Anterior cingulate cortex (tissue), 58 donors: ENCODE measurements at regions not wholly inside any gene's neighbourhood (a gene's known extent, or its start where the extent isn't known, plus 50 kb on each side); places are given as distances from the start of the nearest gene placed in this dataset.

Source experiments
- DNase-seq, 58 donors: peaks; one replicate each; lab custom pipeline; 2025; lab: John Stamatoyannopoulos, UW

DNA sequence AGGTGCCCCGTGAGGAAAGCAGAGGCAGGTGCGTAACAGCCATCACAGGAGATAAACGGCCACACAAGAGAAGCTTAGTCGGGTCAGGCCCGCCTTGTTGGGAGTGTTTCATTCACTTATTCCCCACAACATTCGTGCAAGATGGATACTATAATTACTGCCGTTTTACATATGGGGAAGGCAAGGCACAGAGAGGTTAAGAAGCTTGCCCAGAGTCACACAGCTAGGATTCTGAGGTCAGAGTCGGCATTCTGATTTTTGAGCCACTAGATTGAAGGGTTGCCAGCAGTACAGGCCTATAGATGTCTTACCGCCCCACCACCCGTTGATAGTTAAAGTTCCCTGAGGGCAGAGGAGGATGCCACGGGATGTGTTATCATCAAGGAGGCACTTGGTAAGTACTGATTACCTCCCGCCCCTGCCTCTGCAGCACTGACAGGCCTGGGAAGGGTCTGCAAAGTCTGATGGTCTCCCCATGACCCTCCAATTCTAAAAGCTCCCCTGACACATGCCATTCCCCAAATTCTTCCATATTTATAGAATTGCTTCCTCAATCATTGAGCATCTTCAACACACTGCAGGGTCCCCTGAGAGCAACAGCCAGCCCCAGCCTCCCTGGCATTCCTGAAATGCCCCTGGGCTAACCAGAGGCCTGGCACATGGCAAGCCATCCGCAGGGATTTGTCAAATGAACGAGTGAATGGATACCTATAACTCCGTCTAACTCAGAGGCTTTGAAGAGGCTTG lies 74.7 kb upstream of the CLDN14 start:
- DNase-seq: no peak

DNA sequence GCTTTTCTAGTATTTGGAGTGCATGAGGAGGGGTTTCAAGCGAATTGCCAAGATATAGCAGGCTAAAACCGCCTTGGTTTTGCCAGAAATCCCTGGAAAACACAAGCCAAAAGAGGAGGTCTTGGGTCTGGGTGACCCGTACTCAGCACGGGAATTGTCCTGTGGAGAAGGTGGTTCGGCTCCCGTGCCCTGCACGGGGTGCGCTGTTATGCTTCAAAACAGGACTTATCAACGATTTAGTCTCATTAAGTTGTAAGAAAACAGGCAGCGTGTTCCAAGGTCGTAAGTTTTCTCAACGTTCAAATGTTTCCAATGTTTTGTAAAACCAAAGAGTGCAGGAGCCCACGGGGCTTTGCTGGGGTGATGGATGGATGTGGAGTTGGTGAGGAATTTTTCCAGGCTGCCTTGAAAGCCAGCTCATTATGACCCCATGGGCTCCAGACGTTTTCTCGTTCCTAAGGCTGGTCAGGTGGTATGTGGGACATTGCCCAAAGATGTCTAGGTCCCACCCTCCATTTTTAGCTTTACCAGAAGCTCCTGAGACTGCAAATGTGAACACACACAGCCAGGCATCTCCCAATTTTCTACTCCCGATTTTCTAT lies 75.4 kb upstream of the CLDN14 start:
- no peak for DNase-seq

DNA sequence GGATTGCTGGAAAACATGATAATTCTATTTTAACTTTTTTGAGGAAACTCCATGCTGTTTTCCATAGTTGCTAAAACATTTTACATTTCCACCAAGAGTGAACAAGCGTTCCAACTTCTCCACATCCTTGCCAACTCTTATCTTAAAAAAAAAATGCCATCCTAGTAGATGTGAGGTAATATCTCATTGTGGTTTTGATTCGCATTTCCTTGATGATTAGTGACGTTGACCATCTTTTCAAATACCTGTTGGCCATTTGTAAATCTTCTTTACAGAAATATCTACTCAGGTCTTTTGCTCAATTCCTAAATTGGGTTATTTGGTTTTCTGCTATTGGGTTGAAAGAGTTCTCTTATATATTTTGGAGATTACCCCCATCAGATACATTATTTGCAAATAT lies 77.4 kb upstream of the CLDN14 start:
- DNase-seq: no peak

DNA sequence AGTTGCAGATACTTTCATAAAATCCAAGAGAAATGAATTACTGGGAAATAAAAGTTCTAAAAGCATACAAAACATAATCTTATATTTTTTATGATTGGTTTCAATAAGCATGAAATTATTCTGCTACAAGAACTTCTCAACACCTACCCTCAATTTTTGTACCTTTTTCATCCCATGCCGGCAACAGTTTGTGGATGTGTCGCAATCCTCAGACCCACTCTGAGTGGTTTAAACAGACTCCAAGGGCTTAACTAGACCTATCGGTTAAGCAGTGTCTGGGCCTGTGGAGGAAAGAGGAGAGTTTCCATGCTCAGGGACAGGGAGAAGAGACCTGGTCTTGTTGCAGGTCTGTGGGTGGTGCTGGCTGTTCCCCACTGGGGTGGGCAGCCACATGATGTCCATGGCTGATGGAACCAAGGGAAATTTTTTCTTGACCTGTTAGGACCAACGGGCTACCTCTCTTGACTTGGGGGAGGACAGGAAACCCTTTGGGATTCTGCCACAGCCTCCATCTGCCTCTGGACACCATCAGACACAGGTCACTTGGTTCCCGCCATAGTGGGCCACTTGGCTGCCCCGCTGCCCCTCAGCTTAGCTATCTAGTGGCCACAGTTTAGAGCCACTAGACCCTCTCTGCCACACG lies 81.1 kb upstream of the CLDN14 start:
- DNase-seq: no peak

DNA sequence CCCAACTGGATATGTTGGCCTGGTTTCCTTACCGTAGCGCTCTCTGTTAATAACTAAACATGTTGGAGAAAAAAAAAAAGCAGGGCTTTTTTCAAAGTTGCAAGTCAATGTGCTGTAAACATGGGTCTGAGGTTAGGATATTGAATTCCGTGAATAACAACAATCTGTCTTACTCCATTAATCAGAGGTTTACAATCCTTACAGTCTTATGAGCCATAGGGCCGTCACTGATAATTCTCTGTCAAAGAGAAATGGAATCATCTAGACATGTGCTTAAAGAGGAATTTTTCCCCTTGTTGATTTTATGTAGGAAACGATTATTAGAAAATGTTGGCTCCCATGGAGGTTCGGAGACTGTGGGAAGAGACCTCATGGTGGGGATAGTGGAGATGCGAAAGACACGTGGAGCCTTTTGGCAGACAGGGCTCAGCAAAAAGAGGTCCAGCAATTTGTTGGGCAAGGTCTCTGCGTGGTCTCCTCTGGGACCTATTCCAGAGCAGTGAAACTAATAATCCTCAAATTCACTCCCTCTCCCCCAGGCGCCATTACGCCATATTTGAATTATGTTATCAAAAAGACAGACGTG lies 83.5 kb upstream of the CLDN14 start:
- DNase-seq: no peak

DNA sequence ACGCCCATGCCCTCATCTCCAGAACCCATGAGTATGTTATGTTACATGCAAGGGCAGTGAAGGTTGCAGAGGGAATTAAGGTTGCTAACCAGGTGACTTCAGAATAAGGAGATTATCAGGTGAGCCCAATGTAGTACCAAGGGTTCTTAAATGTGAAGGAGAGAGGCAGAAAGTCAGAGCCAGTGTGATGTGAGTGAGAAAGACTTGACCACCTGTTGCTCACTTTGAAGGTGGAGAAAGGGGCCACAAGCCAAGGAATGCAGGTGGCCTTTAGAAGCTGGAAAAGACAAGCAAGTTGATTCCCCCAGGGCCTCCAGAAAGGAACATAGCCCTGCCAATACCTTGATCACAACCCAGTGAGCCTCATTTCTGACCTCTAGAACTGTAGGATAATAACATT lies 84.7 kb upstream of the CLDN14 start:
- DNase-seq: no peak

DNA sequence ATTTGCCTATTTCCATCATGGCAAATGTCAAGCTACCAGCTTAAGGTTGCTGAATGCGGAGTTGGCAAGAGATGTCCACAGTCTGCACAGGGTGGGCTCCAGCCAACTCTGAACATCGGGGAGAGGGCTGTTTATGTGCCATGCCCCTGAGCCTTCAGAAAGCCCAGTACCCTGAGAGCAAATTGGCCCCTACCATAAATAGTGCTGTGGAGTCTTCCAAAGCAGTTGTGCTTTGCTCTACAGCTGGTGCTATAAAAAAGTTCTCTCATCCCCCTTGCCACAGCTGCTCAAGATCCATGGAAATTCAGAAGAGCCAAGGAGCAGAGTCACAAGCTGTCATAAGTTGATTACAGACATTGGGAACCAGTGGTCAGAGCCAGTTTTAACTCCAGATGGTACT lies 85.6 kb upstream of the CLDN14 start:
- no peak for DNase-seq

DNA sequence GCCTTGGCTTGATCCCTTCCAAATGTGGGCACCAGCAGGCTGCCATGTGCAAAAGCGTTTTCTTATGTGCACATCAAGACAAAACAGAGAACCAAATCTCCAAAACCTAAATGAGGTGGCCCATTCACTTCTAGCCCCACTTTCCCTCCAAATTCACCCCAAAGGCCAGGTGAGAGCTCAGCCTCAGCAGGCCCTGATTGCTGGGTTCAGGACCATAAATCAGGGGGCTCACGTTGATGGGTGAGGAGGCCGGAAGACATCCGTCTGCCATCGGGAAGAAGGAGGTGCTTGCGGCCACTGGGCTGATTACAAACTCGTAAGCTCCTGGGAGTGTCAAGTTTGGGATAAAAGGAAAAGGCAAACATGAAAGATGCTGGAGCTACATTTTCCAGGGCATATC lies 86.7 kb upstream of the CLDN14 start:
- DNase-seq: no peak

DNA sequence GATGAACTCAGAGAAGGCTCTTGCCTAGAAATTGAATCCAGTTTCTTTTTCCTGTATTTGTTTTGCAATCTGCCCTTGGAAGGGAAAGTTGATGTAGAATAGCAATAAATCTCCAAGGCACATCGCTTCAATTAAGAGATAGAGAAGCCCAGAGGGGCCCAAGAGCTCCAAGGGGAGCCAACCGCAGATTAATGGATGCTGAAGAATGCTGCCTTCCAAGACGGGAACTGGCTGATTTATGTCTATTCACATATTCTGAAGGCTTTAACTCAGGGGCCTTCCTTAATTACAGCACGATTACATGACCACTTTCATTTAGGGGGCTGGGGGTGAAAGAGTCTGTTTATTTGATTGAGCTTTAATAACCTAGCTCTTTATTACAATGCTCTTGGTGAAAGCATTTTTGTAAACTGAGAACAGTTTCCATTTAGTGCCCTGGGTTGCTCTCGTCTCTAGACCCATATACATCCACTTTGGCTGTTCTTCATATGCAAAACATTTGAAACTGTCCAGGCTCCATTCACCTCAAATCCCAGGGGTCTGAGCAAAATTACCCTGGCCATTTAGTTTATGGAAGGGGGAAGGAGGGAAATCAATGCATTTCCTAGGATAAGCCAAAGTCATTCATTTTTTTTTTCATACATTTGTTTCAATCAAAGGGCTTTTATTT lies 87.4 kb upstream of the CLDN14 start:
- no peak for DNase-seq

DNA sequence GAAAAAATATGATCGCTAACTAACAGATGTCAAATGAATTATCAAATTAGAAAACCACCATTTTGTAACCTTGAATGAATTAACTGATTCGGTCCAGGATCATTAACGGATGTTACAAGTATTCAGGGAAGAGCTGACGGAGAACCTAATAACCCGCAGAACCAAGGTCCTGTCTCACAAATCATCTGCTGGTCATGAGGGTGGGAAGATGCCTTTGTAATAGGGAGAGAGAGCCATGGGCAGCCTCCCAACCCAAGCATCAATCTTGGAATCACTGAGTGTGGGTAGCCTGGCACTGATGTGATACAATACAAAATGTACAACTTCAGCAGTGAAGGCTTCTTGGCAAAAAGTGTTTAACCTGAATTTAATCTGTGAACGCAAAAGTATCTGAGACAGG lies 89.6 kb upstream of the CLDN14 start:
- no peak for DNase-seq

DNA sequence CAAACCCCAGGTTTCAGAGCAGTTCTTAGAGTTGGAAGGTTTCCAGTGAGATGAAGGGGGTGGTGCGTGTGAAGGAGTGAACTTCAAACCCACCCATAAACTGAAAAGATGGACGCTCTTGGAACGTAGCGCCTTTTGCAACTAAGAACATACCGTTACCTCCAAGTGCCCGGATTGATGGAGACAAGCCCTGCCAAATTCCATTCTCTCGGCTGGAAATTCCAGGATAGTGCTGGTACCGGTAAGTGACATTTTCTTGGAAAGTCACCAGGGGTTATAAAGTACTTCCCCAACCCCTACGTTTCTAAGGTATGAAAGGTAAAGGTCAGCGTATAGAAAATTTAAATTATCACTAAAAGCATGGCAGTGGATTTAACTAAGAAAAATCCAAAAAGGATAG lies 91.6 kb upstream of the CLDN14 start:
- DNase-seq: no peak

DNA sequence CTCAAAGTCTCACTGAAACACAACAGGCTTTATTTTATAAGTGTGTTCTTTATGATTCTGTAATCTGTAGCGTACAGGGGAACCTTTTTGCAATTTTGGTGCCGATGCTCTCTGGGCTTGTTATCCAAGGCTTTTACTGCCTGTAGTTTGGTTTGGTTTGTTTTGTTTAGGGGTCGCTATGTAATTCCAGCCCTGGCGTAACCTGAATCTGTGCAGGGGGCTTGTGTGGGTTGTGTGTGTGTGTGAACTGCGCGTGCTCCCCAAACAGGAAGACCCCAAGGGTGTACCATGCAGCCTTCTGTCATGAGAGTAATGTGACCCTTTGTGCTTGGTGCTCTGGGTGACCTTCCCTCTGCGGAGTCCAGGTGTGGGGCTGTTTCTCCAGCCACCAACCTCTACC lies 92.1 kb upstream of the CLDN14 start:
- no peak for DNase-seq

DNA sequence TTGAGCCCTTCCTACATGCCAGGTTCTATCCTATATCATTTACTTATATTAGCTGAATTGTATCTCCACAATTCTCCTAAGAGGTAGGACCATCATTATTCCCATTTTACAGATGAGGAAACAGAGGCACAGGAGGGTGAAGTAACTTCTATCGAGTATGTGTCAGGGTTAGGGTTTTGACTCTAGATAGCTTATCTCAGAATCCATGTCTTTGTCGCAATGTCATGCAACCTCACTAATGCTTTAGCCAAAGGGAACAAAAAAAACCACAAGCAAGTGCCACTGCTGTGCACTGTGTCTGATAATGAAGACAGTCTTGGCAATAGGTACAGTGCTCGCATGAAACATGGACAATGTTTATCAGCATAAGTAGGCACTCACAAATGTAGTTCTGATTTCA lies 95.4 kb upstream of the CLDN14 start:
- DNase-seq: no peak

DNA sequence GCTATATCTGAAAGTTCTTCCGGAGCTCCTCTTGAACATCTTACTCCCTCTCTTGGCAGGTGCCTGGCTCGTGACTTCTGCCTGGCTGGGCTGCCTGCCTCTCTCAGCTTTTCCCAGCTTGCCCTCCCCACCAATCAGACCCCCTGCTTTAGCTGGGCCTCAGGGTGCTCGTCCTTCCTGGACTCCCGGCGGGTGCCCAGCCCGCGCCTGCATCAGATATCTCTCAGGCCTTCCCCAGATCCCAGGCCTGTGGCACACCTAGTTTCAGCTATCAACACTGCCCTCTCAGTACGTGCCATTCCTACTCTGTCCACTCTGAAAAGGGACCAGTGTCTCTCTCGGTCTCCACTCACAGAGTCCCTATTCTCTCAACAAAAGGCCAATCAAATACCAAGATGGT lies 96.5 kb upstream of the CLDN14 start:
- peak in 4 of 58 donors; percentile 7 to 43 (median 10) for DNase-seq

DNA sequence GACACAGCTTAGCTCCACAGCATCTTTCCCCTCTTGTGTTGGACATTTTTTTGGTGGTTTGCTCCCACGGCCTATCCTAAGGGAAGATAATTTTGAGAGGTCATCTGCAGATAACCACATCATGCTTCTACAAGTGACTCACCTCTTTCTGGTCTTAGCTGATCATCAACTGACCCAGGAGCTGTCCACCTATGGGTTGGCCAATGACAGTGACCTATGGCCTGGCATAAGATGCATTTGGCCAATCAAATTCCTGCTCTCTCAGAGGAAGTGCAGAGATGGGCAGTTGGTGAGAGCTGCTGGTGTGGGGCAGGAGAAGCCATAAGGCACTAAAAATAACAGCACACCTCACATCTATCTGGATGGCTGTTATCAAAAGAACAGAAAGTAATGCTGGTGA lies 100.0 kb upstream of the CLDN14 start:
- no peak for DNase-seq

DNA sequence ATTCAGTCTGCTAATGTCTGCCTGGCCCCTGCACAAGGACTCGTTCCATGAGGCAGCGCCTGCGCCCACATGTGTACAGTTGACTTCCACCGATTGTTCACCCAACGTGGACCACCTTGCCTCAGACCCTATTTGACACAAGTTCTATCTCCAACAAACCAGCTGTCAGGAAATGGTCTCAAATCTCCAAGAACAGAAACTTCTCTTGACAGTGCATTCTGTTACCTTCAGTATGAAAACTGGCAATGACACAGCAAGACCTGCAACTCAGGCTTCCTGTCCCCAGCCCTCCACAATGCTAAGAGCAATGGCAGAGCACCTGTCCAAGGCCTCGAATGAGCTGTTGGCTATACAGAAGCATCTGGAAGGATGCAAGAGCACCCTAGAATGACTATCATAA lies 102.3 kb upstream of the CLDN14 start:
- DNase-seq: no peak

DNA sequence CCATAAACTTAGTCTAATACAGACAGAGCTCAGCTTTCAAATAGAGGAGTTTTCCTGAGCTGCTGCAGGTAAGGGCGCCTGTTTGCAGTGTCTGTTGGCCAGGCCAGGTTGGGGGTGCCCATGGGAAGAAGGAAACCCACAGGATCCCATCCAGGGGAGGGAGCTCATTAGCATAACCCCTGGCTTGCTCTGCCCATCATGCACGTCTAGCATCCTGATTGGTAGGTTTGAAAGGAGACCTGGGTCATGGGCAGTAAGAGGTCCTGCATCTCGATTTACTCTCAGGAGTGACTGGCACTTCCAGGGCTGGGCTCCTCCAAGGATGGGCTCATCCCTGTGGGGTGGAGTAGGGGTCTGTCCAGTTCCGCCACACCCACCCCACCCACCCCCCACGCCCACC lies 103.7 kb upstream of the CLDN14 start:
- no peak for DNase-seq

DNA sequence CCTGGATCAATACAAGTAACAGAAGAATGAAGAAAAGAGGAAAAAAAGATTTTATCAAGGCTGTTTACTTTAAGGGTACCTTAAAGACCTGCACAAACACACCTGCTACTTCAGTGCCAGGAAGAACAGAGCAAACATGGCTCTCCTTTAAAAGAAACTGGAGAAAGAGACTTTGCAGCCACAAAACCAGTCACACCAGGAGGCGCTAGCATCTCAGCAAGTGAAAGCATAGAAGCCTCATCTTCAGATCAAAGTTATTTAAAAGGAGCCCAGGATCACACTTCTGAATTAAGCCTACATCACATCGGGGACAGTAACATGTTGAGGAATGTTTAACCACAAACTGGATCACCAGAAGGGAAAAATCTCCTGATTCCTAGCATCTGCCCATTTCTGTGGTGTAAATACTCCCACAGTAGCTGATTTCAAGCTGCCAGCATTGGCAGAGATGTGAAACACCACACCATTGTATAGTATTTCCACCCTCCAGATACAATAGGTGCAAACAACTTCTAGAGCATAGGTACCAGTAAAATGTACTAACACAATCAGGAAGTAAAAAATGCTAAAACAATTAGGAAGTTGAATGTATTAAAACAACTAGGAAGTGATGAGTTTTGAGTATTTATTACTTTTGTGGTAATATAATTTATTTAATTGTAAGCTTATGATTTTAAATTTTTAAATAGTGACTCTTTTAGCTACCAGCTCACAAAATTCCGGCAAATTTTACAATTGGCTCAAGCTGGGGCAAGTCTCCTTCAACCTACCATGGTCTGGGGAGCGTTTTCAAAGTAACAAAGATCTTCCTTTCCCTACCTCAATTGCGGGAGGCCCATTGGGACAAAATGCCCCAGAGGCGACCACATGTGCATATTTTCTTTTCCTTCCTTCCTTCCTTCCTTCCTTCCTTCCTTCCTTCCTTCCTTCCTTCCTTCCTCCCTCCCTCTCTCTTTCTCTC lies 105.3 kb upstream of the CLDN14 start:
- DNase-seq: no peak

DNA sequence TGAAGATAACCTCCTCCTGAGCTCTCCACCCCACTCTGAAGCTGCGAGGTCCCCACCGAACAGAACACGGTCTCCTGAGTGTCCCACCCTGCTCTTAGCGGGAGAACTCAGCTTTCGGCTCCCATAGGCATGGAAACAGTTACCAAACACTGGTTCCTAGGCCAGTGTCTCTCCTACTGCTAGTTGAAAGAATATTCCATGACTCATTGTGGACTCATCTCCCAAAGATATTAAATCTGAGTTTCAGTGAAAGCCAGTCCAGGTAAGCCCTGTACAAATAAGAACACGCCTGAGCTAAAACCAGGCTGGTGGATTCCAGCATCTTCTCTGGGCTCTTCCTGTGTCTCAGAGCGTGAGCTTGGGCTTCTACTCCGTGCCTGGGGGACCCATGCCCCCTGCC lies 107.5 kb upstream of the CLDN14 start:
- DNase-seq: no peak
